ENCODE measurements at regions not wholly inside any gene's neighbourhood (a gene's known extent, or its start where the extent isn't known, plus 50 kb on each side); places are given as distances from the start of the nearest gene placed in this dataset.

DNA sequence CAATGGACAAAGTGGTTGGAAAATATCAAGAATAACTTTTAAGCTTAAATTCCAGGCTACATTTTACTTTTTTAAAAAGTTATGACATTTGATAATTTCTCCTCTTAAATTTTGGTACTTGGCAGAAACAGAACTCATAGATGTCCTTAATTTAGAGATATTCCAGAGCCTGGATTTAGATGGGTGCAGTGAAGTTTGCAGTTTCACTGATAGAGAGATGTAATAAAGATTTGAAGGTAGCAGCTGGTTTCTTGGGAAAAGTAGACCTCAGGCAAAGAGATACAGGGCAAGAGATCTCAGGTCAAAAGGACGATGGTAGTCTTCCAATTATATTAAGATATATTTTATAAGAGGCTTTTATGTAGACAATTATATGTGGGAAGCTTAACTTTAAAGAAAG is 134.6 kb downstream of the ISL1 start:
- intact Hi-C loops (cut with micrococcal nuclease) (no loop called here), in situ Hi-C loops (cut with MboI; ENCODE audit: low sequenced_read_pairs) (no loop called here), dilution Hi-C loops (cut with HindIII; ENCODE audit: low sequenced_read_pairs, unreplicated experiment) (no loop called here)
- Histone ChIP-seq H4K91ac (ENCODE audit: insufficient read depth, low read depth, low read length) (no peak overlapping the region), H3K9me1 (ENCODE audit: insufficient read depth, low read length) (no peaks in the 10 kb centered on the region), H3K36me3 (ENCODE audit: control insufficient read depth, insufficient read depth, low read length) (no peaks in the 10 kb centered on the region), H3K4me1 (ENCODE audit: control insufficient read depth, insufficient read depth, low read length) (no peaks in the 10 kb centered on the region), H2AK5ac (ENCODE audit: low read depth, low read length) (no peak overlapping the region), H3K4me3 (ENCODE audit: insufficient read depth, low read depth, low read length) (no peak overlapping the region), H3K23ac (ENCODE audit: low read depth, low read length) (no peak overlapping the region), H3K9ac (ENCODE audit: low read depth, low read length) (no peak overlapping the region), H2AK9ac (replicated peaks; ENCODE audit: low read depth, low read length, poor library complexity) (no peak overlapping the region), H2BK5ac (ENCODE audit: low read depth, low read length, poor library complexity, severe bottlenecking) (no peak overlapping the region), H4K8ac (ENCODE audit: low read depth in 2 of 2, low read length in 2 of 2) (no peak overlapping the region), H2BK120ac (ENCODE audit: low read depth, low read length) (no peak overlapping the region), H3K4me2 (ENCODE audit: low read depth, low read length) (no peak overlapping the region), H3K56ac (ENCODE audit: extremely low read depth, insufficient read depth, low read length) (no peak overlapping the region), H3K14ac (replicated peaks; ENCODE audit: low read depth, low read length) (no peak overlapping the region), H2BK15ac (ENCODE audit: low read depth, low read length) (no peak overlapping the region), H3K79me1 (ENCODE audit: low read depth in 1 of 2, low read length in 2 of 2) (no peaks in the 10 kb centered on the region), H3K18ac (ENCODE audit: low read depth, low read length) (no peak overlapping the region), H2BK20ac (ENCODE audit: low read depth, low read length) (no peak overlapping the region), H3K9me3 (ENCODE audit: control insufficient read depth, insufficient read depth, low read length) (no peaks in the 10 kb centered on the region), H3K27ac (ENCODE audit: insufficient read depth, low read length) (no peak overlapping the region), H4K20me1 (ENCODE audit: insufficient read depth, low read length) (no peaks in the 10 kb centered on the region), H3K4ac (ENCODE audit: low read depth, low read length) (no peak overlapping the region), H3K27me3 (ENCODE audit: control insufficient read depth, insufficient read depth, low read length) (no peaks in the 10 kb centered on the region), H2AFZ (replicated peaks; ENCODE audit: low read length, poor library complexity) (no peak overlapping the region), H4K5ac (ENCODE audit: low read depth, low read length) (no peak overlapping the region)
- ChIA-PET POLR2A (ENCODE audit: unreplicated experiment) (no interaction called here), CTCF (no interaction called here)
- TF ChIP-seq FOS (IDR thresholded peaks at IDR 0.05; ENCODE audit: low read depth, low read length) (no peak), NFE2L2 (IDR thresholded peaks at IDR 0.05; ENCODE audit: low read depth, low read length) (no peak), CEBPB (IDR thresholded peaks at IDR 0.05; ENCODE audit: low read depth, low read length) (no peak), BHLHE40 (IDR thresholded peaks at IDR 0.05; ENCODE audit: low read depth, low read length) (no peak), MXI1 (IDR thresholded peaks at IDR 0.05; ENCODE audit: borderline replicate concordance, low read depth, low read length) (no peak), MAZ (IDR thresholded peaks at IDR 0.05; ENCODE audit: borderline replicate concordance, low read depth, low read length) (no peak), SMC3 (IDR thresholded peaks at IDR 0.05; ENCODE audit: low read depth, low read length) (no peak), RAD21 (IDR thresholded peaks at IDR 0.05; ENCODE audit: low read length) (no peak), RCOR1 (IDR thresholded peaks at IDR 0.05; ENCODE audit: insufficient replicate concordance, low read length) (no peak), POLR2A (IDR thresholded peaks at IDR 0.05; ENCODE audit: low read depth, low read length) (no peak), RFX5 (IDR thresholded peaks at IDR 0.05; ENCODE audit: low read depth, low read length) (no peak)
- TF ChIP-seq, protein P1, sequence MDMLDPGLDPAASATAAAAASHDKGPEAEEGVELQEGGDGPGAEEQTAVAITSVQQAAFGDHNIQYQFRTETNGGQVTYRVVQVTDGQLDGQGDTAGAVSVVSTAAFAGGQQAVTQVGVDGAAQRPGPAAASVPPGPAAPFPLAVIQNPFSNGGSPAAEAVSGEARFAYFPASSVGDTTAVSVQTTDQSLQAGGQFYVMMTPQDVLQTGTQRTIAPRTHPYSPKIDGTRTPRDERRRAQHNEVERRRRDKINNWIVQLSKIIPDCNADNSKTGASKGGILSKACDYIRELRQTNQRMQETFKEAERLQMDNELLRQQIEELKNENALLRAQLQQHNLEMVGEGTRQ (IDR thresholded peaks at IDR 0.05; ENCODE audit: low read depth, low read length), result no peak
- TF ChIP-seq, protein P2, sequence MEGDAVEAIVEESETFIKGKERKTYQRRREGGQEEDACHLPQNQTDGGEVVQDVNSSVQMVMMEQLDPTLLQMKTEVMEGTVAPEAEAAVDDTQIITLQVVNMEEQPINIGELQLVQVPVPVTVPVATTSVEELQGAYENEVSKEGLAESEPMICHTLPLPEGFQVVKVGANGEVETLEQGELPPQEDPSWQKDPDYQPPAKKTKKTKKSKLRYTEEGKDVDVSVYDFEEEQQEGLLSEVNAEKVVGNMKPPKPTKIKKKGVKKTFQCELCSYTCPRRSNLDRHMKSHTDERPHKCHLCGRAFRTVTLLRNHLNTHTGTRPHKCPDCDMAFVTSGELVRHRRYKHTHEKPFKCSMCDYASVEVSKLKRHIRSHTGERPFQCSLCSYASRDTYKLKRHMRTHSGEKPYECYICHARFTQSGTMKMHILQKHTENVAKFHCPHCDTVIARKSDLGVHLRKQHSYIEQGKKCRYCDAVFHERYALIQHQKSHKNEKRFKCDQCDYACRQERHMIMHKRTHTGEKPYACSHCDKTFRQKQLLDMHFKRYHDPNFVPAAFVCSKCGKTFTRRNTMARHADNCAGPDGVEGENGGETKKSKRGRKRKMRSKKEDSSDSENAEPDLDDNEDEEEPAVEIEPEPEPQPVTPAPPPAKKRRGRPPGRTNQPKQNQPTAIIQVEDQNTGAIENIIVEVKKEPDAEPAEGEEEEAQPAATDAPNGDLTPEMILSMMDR (conservative IDR thresholded peaks at IDR 0.05; ENCODE audit: low read depth, low read length), result no peak
- TF ChIP-seq, protein P3, sequence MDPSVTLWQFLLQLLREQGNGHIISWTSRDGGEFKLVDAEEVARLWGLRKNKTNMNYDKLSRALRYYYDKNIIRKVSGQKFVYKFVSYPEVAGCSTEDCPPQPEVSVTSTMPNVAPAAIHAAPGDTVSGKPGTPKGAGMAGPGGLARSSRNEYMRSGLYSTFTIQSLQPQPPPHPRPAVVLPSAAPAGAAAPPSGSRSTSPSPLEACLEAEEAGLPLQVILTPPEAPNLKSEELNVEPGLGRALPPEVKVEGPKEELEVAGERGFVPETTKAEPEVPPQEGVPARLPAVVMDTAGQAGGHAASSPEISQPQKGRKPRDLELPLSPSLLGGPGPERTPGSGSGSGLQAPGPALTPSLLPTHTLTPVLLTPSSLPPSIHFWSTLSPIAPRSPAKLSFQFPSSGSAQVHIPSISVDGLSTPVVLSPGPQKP (IDR thresholded peaks at IDR 0.05; ENCODE audit: borderline replicate concordance, low read depth, low read length), result no peak
- no TSS peak for BruUV-seq (replicated peaks)
- ATAC-seq (ENCODE audit: low read depth) (no peak), DNase-seq (no peak)
- no CpG with 5 or more reads among the region's 1 CpG for WGBS, 2 experiments (ENCODE audit: extremely low coverage in 2 of 2, insufficient read length in 1 of 2)
